BLaER1 treated with 17β-estradiol and CSF1 and Interleukin-3, amounts not matched to agents 10 nM and 100 nM (cell line): ENCODE measurements at regions not wholly inside any gene's neighbourhood (a gene's known extent, or its start where the extent isn't known, plus 50 kb on each side); places are given as distances from the start of the nearest gene placed in this dataset.
"Not testable (repeated sequence)": the region's sequence is repeated elsewhere in the genome, so short reads cannot be mapped to it uniquely, and the experiment has no call there.

Experiments
- H3K27ac ChIP-seq, 11 experiments: shearing (Covaris generic); formaldehyde crosslinking; 2 replicates each; pipeline ENCODE4 v1.8.1; 2022
- H3K27me3 ChIP-seq, 11 experiments: shearing (Covaris generic); formaldehyde crosslinking; 2 replicates each; pipeline ENCODE4 v1.8.1; 2022
- H3K36me3 ChIP-seq, 11 experiments: shearing (Covaris generic); formaldehyde crosslinking; 2 replicates each; pipeline ENCODE4 v1.8.1; 2022
- H3K4me1 ChIP-seq, 10 experiments: shearing (Covaris generic); formaldehyde crosslinking; 2 replicates each; pipeline ENCODE4 v1.8.1; 2022
- H3K4me2 ChIP-seq, 11 experiments: shearing (Covaris generic); formaldehyde crosslinking; 2 replicates each; pipeline ENCODE4 v1.8.1; 2022
- H3K4me3 ChIP-seq, 10 experiments: shearing (Covaris generic); formaldehyde crosslinking; 2 replicates each; pipeline ENCODE4 v1.8.1; 2022
- H3K9ac ChIP-seq, 11 experiments: shearing (Covaris generic); formaldehyde crosslinking; 2 replicates each; pipeline ENCODE4 v1.8.1; 2022
- H3K9me3 ChIP-seq, 11 experiments: shearing (Covaris generic); formaldehyde crosslinking; replicated peaks in 1 of 11; 2 replicates each; pipeline ENCODE4 v1.8.1; 2022
- H4K20me1 ChIP-seq, 11 experiments: shearing (Covaris generic); formaldehyde crosslinking; 2 replicates each; pipeline ENCODE4 v1.8.1; 2022
- Cebpa-rat ChIP-seq, 11 experiments: shearing (Covaris generic); IDR thresholded peaks; 2 replicates each; pipeline ENCODE4 v1.8.1; 2022

DNA sequence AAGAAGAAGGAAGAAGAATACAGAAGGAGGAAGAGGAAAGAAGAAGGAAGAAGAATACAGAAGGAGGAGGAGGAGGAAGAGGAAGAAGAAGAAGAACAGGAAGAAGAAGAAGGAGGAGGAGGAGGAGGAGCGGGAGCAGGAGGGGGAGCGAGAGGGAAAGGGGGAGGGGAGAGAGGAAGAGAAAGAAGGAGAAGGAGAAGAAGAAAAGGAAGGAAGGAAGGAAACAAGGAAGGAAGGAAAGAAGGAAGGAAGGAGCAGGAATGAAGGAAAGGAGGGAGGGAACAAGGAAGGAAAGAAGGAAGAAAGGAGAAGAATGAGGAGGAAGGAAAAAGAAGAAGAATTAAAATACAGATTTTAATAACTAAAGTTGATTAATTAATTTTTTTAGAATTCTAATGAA, 82.5 kb upstream of the PTPN13 start:
- no peaks in the 10 kb centered on the region for H3K27me3 ChIP-seq
- H3K4me2 ChIP-seq = no peak overlapping the region
- H3K36me3 ChIP-seq = no peaks in the 10 kb centered on the region
- H3K27ac ChIP-seq = no peak overlapping the region
- no peak for TF ChIP-seq Cebpa-rat (IDR thresholded peaks at IDR 0.05)
- no peak overlapping the region for H3K9ac ChIP-seq
- no peak overlapping the region for H3K4me3 ChIP-seq
- peaks cover 0 to 15% (median 4%) of the 10 kb centered on the region in 10 experiments; a peak in 10 of 20 replicates for H3K4me1 ChIP-seq
- H3K9me3 ChIP-seq = no peaks in the 10 kb centered on the region
- H4K20me1 ChIP-seq = no peaks in the 10 kb centered on the region

DNA sequence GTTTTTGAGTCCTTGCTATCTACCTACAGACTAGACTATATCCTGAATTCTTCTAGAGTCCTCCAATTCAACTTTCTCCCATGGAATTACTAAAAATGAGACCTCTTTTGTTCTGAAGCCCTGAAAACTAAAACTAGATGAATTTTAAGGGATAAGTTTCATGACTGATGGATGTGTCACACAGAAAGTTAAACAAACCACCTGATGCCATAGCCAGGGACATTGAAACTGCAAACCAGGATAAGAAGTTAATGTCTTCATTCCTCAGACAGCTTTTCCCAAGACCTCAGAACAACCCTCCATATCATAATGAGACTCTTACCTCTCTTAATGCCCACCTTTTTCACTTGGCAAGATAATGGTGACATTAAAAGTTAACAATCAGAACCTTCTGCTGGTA, 81.5 kb upstream of the PTPN13 start:
- Histone ChIP-seq H3K9ac (no peak overlapping the region), H3K4me1 (peaks cover 0 to 11% (median 3%) of the 10 kb centered on the region in 10 experiments; a peak in 8 of 20 replicates), H4K20me1 (no peaks in the 10 kb centered on the region), H3K27me3 (no peaks in the 10 kb centered on the region), H3K36me3 (no peaks in the 10 kb centered on the region), H3K27ac (no peak overlapping the region), H3K4me3 (no peak overlapping the region), H3K4me2 (no peak overlapping the region), H3K9me3 (no peaks in the 10 kb centered on the region; a peak in 1 of 22 replicates)
- no peak for TF ChIP-seq Cebpa-rat (IDR thresholded peaks at IDR 0.05)

DNA sequence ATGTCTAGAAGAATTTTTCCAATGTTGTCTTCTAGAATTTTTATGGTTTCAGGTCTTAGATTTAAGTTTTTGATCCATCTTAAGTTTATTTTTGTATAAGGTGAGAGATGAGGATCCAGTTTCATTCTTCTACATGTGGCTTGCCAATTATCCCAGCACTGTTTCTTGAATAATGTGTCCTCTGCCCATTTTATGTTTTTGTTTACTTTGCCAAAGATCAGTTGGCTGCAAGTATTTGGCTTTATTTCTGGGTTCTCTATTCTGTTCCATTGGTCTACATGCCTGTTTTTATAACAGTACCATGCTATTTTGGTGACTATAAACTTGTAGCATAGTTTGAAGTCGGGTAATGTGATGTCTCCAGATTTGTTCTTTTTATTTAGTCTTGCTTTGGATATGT, 78.2 kb upstream of the PTPN13 start:
- H3K27ac ChIP-seq, H3K27me3 ChIP-seq, H3K4me2 ChIP-seq, H3K4me3 ChIP-seq, H3K4me1 ChIP-seq, H4K20me1 ChIP-seq, H3K36me3 ChIP-seq, H3K9ac ChIP-seq: not testable (repeated sequence)
- H3K9me3 ChIP-seq = peaks cover 21 to 30% (median 25%) of the 10 kb centered on the region in 11 experiments

DNA sequence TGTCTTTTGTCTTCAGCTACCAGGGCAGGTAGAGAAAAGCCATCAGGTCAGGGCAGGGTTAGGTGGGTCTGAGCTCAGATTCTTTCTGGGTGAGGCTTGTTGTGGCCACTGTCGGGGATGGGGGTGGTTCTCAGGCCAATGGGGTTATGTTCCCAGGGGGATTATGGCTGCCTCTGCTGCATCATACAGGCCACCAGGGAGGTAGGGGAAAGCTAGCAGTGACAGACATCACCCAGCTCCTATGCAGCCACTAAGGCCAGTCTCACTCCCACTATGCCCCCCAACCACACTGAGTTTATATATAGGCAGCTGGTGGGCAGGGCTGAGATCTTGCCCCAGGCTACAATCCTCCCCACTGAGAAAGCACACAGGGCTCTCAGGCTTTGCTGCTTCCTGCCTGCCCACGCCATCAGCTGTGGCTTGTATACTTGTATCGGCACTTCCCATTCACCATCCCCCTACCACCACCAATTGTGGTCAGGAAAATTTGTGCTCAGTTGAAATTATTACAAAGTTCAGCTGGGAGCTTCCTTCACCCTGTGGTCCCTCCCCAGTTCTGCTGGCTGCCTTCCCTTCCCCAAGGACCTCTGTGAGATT, 72.6 kb upstream of the PTPN13 start:
- peak overlapping the region in 2 of 11 experiments; percentile 6 to 7; a peak in 2 of 22 replicates for H3K4me2 ChIP-seq
- peaks cover 0 to 4% (median 0%) of the 10 kb centered on the region in 11 experiments; a peak in 1 of 22 replicates for H3K36me3 ChIP-seq
- no peak overlapping the region for H3K4me3 ChIP-seq
- no peak overlapping the region for H3K27ac ChIP-seq
- no peak overlapping the region for H3K9ac ChIP-seq
- no peak for TF ChIP-seq Cebpa-rat (IDR thresholded peaks at IDR 0.05)
- peaks cover 0 to 6% (median 0%) of the 10 kb centered on the region in 10 experiments; a peak in 2 of 20 replicates for H3K4me1 ChIP-seq
- peaks cover 33 to 43% (median 37%) of the 10 kb centered on the region in 11 experiments for H3K9me3 ChIP-seq
- no peaks in the 10 kb centered on the region for H4K20me1 ChIP-seq
- no peaks in the 10 kb centered on the region for H3K27me3 ChIP-seq

DNA sequence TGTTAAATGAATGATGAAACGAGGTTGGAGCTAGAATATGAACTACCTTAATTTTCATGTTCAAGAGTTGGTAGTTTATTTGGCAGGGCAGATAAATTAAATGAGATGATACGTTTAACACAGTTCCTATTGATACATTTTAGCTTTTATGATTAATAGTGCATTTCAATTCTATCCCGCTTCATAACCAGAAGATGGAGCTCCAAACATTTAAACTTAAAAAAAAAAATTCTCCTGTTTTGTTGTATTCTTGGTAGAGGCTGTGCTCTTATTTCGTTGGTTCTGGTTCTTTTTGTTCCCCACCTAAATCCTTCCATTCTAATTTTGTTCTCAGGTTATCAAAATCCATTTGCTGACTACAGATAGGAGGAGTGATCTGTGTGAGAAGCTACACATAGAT, 71.8 kb upstream of the PTPN13 start:
- no peak overlapping the region for H3K4me3 ChIP-seq
- no peaks in the 10 kb centered on the region for H4K20me1 ChIP-seq
- peaks cover 0 to 6% (median 0%) of the 10 kb centered on the region in 10 experiments; a peak in 2 of 20 replicates for H3K4me1 ChIP-seq
- peaks cover 0 to 4% (median 0%) of the 10 kb centered on the region in 11 experiments; a peak in 1 of 22 replicates for H3K36me3 ChIP-seq
- no peak overlapping the region for H3K9ac ChIP-seq
- no peak overlapping the region for H3K27ac ChIP-seq
- no peak overlapping the region for H3K4me2 ChIP-seq
- H3K9me3 ChIP-seq = peaks cover 33 to 43% (median 37%) of the 10 kb centered on the region in 11 experiments
- no peaks in the 10 kb centered on the region for H3K27me3 ChIP-seq
- no peak for TF ChIP-seq Cebpa-rat (IDR thresholded peaks at IDR 0.05)

DNA sequence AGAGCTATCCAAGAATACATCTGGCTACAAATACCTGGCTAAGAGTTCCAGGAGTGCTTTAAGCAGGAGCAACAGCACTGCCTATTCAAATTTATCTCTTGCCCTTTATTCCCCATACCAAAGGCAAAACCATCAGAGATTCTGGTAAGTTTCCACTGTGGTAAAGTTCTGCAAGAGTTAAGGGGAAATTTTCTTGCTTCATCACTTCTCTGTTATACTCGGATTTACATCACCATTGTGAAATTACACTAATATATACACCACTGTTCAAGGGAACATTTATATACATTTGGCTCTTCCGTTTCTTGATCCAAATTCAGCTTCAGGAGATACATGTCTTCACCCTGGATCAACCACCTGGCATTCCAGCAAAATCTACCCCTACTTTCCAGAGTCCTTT, 70.8 kb upstream of the PTPN13 start:
- no peak overlapping the region for H3K9ac ChIP-seq
- H3K36me3 ChIP-seq = peaks cover 0 to 4% (median 0%) of the 10 kb centered on the region in 11 experiments; a peak in 1 of 22 replicates
- H3K4me3 ChIP-seq = no peak overlapping the region
- H3K4me2 ChIP-seq = no peak overlapping the region
- H3K9me3 ChIP-seq = peaks cover 33 to 39% (median 37%) of the 10 kb centered on the region in 11 experiments
- no peaks in the 10 kb centered on the region for H4K20me1 ChIP-seq
- peaks cover 0 to 6% (median 0%) of the 10 kb centered on the region in 10 experiments; a peak in 2 of 20 replicates for H3K4me1 ChIP-seq
- no peak overlapping the region for H3K27ac ChIP-seq
- no peak for TF ChIP-seq Cebpa-rat (IDR thresholded peaks at IDR 0.05)
- no peaks in the 10 kb centered on the region for H3K27me3 ChIP-seq

DNA sequence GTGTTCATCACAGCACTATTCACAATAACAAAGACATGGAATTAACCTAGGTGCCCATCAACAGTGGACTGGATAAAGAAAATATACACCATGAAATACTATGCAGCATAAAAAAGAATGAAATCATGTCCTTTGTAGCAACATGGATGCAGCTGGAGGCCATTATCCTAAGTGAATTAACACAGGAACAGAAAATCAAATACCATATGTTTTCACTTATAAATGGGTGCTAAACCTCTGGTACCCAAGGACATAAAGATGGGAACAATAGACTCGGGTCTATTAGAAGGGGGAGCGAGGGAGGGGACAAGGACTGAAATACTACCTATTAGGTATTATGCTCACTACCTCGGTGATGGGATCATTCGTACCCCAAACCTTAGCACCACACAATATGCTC, 66.4 kb upstream of the PTPN13 start:
- H3K4me3 ChIP-seq, H3K27ac ChIP-seq, H3K4me2 ChIP-seq, H3K27me3 ChIP-seq, H4K20me1 ChIP-seq, H3K36me3 ChIP-seq, H3K4me1 ChIP-seq, H3K9ac ChIP-seq: not testable (repeated sequence)
- peaks cover 0 to 10% (median 0%) of the 10 kb centered on the region in 11 experiments; a peak in 3 of 22 replicates for H3K9me3 ChIP-seq

DNA sequence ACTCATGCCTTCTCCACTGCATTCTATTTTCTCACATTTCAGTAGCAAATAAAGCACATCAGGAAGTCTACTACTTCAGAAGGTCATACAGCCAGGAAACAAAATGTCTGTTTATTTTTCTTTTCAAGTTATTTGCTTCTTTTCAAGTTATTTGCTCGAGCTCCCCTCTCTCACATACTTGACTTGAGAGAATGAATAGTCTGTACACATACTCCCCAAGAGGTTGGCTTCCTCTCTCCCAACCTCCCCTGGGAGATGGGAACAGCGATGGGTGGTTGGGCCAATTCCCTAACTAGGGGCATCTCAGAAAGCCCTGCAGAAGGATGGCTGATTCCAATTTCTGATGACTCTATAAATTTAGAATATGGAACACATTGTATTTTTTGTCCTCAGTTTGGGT, 64.7 kb upstream of the PTPN13 start:
- Histone ChIP-seq H3K27ac (no peak overlapping the region), H3K36me3 (no peaks in the 10 kb centered on the region), H3K9ac (no peak overlapping the region), H3K27me3 (no peaks in the 10 kb centered on the region), H3K4me2 (no peak overlapping the region), H3K4me3 (no peak overlapping the region), H3K9me3 (peaks cover 0 to 10% (median 0%) of the 10 kb centered on the region in 11 experiments; a peak in 3 of 22 replicates), H3K4me1 (peaks cover 0 to 4% (median 0%) of the 10 kb centered on the region in 10 experiments; a peak in 1 of 20 replicates), H4K20me1 (no peaks in the 10 kb centered on the region)
- TF ChIP-seq Cebpa-rat (IDR thresholded peaks at IDR 0.05) = no peak

DNA sequence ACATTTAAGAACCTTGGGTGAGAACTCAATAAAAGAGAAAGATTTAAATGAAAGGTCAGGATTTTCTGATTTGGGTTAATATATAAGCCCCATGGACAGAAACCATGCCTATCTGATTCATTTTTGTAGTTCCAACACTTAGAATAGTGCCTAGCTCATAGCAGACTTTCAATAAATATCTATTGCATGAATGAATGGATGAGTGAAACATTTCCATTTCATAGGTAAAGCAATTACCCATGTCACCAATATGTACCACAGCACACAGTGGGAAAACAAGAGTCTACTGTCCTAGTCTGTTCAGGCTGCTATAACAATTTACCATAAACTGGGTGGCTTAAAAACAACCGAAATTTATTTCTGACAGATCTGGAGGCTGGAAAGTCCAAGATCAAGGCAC, 63.9 kb upstream of the PTPN13 start:
- no peak overlapping the region for H3K4me3 ChIP-seq
- H4K20me1 ChIP-seq = no peaks in the 10 kb centered on the region
- no peak overlapping the region for H3K9ac ChIP-seq
- H3K36me3 ChIP-seq = no peaks in the 10 kb centered on the region
- no peak overlapping the region for H3K4me2 ChIP-seq
- no peak overlapping the region for H3K27ac ChIP-seq
- TF ChIP-seq Cebpa-rat (IDR thresholded peaks at IDR 0.05) = no peak
- H3K27me3 ChIP-seq = no peaks in the 10 kb centered on the region
- peaks cover 0 to 4% (median 0%) of the 10 kb centered on the region in 10 experiments; a peak in 1 of 20 replicates for H3K4me1 ChIP-seq
- H3K9me3 ChIP-seq = peaks cover 0 to 10% (median 0%) of the 10 kb centered on the region in 11 experiments; a peak in 3 of 22 replicates

DNA sequence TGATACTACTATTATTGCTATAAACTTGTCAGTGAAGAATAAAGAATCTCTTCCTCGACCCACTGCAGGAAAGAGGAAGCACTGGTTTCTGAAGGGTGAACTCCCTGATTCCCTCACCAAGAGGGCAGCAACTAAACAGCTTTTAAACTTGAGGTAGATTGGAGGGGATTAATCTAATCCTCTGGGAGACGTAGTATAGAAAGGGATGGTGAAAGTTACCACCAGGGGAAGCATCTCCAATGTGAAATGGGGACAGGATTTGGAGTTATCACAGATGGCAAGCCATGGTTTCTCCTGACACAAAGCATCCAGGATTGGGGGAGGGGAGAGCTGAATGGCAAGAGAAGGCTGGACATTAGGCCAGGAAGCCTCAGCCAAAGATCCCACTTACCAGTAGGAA, 62.7 kb upstream of the PTPN13 start:
- Histone ChIP-seq H3K27ac (no peak overlapping the region), H3K4me1 (peaks cover 0 to 4% (median 0%) of the 10 kb centered on the region in 10 experiments; a peak in 1 of 20 replicates)
- TF ChIP-seq Cebpa-rat (IDR thresholded peaks at IDR 0.05) = no peak

More for the DNA sequence above, 62.7 kb upstream of the PTPN13 start:
- no peaks in the 10 kb centered on the region for H3K36me3 ChIP-seq
- H3K4me2 ChIP-seq = no peak overlapping the region
- no peaks in the 10 kb centered on the region for H3K27me3 ChIP-seq
- no peaks in the 10 kb centered on the region for H4K20me1 ChIP-seq
- H3K9ac ChIP-seq = no peak overlapping the region
- H3K4me3 ChIP-seq = no peak overlapping the region
- peaks cover 0 to 10% (median 0%) of the 10 kb centered on the region in 11 experiments; a peak in 3 of 22 replicates for H3K9me3 ChIP-seq
